Peyer's patch (tissue), 4 donors: ENCODE measurements at regions not wholly inside any gene's neighbourhood (a gene's known extent, or its start where the extent isn't known, plus 50 kb on each side); places are given as distances from the start of the nearest gene placed in this dataset.

Experiments used
- POLR2A ChIP-seq, 2 donors: fragments of 450-650 bp; IDR thresholded peaks; one replicate each; pipeline ENCODE4 v1.5.1; 2017; ENCODE audit warnings: antibody characterized with exemption in 2 of 2, mild to moderate bottlenecking in 2 of 2, moderate library complexity in 2 of 2
- TF ChIP-seq, protein P1 (sequence below), 6 experiments: fragments of 450-650 bp in 4 of 6; fragments of 200-600 bp in 2 of 6; sonication (generic) in 1 of 6; IDR thresholded peaks; one replicate each; pipeline ENCODE4 v1.5.1; 2017 to 2019; ENCODE audit warnings: antibody characterized with exemption in 6 of 6, mild to moderate bottlenecking in 3 of 6, moderate library complexity in 1 of 6

DNA sequence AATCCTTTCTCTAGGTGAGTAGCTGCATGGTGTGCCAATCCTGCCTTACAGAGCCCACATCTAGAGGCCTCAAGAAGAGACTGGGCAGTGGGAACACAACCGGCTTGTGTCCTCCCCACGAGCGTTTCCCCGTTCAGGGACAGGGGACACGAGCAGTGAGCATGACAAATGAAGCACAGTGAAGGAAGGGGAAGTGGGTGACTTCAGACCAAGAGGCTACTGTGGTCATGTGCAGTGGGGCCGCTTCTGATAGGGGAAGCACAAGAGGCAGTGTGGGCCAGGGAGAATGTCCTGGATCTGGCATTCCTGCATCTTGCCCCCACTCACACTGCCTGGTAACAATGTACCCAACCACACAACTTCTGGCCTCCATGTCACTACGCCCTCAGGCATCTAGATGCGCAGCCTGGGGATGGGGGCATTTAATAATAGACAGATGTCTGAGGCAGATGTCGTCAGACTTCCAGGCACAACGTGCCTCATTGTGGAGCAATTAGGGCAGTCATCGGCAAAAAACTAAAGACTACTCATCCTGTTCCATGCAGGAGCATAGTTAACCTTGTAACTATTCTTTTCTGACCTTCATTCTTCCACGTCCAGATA, 155.6 kb upstream of the NBPF11 start:
- TF ChIP-seq, protein P1, sequence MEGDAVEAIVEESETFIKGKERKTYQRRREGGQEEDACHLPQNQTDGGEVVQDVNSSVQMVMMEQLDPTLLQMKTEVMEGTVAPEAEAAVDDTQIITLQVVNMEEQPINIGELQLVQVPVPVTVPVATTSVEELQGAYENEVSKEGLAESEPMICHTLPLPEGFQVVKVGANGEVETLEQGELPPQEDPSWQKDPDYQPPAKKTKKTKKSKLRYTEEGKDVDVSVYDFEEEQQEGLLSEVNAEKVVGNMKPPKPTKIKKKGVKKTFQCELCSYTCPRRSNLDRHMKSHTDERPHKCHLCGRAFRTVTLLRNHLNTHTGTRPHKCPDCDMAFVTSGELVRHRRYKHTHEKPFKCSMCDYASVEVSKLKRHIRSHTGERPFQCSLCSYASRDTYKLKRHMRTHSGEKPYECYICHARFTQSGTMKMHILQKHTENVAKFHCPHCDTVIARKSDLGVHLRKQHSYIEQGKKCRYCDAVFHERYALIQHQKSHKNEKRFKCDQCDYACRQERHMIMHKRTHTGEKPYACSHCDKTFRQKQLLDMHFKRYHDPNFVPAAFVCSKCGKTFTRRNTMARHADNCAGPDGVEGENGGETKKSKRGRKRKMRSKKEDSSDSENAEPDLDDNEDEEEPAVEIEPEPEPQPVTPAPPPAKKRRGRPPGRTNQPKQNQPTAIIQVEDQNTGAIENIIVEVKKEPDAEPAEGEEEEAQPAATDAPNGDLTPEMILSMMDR (IDR thresholded peaks at IDR 0.05) = no peak
- TF ChIP-seq POLR2A (IDR thresholded peaks at IDR 0.05) = no peak
